ENCODE measurements at regions not wholly inside any gene's neighbourhood (a gene's known extent, or its start where the extent isn't known, plus 50 kb on each side); places are given as distances from the start of the nearest gene placed in this dataset.
A peak's percentile ranks its signal among the peaks of the same experiment; 100 is the strongest.

DNA sequence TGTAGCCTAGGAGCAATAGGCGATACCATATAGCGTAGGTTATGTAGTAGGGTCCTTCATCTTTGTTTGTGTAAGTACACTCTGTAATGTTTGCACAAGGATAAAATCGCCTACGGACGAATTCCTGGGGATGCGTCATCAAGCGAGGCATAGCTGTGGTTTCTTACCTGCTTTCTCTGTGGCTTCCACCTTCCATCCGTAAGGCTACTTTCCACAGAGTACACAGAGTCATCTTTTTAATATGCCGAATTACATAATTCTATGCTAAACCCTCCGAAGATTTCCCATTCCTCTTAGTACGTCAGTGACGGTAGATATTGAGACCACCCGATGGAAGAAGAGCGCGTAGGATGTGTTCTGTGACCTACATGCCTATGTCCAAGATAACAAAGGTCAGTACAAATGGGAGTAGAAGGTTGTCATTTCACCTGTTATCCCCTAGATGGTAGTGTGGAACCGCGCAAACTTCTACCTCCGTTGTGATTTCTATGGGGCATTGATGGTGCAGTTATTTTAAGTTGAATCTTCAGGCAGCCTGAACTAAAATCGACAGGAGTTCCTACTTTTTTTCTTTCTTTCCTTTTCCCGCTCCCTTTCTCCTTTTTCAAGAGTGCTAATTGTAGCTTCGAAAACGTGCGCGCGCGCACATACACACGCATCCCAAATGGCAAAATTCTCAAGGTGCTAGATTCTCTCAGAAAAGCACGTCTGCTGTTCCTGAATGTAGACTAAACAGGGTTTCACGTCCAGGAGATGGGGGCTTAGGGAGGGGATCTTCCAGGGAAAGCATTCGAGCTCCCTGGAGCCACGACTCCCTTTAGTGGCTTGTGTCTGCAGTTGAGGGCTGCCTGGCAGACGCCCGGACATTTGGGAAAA lies 111.7 kb upstream of the MBL2 start:
- peak overlapping the region; percentile 71 for H2AFZ ChIP-seq (ENCODE audit: low read length, unreplicated experiment)
- H3K36me3 ChIP-seq (ENCODE audit: insufficient read depth, low read length), result no peaks in the 10 kb centered on the region
- H3K79me2 ChIP-seq (ENCODE audit: control insufficient read depth, insufficient read depth, low read length, unreplicated experiment), result no peaks in the 10 kb centered on the region
- H3K4me1 ChIP-seq (ENCODE audit: control insufficient read depth, insufficient read depth, low read length, unreplicated experiment), result no peaks in the 10 kb centered on the region
- H3K27me3 ChIP-seq (ENCODE audit: insufficient read depth, low read length), result peaks cover 13% of the 10 kb centered on the region
- H3K4me3 ChIP-seq (ENCODE audit: low read depth, low read length), result peak overlapping the region; percentile 47; the same call in 1 of the 2 replicates
- no peak overlapping the region for H3K27ac ChIP-seq (ENCODE audit: low read depth, low read length)

DNA sequence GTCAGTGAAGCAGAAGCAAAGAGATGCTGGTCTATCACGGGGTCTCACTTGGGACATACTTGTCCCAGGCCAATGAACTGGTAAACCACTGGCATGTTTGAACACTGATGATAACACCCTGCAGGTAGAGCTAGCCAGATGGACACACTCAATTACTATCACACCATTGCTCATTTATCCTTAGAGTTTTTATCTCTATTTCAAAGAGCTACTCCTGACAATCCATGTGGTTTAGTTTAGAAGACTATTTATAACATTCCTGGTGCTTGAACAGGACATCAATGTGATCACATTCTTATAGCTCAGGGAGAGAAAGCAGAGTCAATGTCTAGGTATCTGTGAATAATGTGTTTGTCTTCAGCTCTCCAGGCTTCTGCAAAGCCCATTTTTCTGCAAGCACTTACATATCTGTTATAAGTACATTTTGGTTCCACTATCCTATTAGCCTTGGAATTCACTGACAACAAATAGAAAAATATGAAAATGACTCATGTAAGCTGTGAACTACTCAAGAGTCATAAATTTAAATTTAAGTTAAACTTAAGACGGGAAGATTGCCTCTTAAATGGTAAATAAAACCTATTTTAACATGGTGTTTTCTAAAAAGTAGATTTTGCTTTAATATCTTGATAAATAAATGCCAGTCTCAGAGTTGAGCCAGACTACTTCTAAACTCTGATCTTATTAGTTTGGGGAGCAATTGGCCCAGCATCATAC lies 106.7 kb upstream of the MBL2 start:
- no peaks in the 10 kb centered on the region for H3K79me2 ChIP-seq (ENCODE audit: control insufficient read depth, insufficient read depth, low read length, unreplicated experiment)
- H3K36me3 ChIP-seq (ENCODE audit: insufficient read depth, low read length), result no peaks in the 10 kb centered on the region
- no peaks in the 10 kb centered on the region for H3K4me1 ChIP-seq (ENCODE audit: control insufficient read depth, insufficient read depth, low read length, unreplicated experiment)
- no peak overlapping the region for H2AFZ ChIP-seq (ENCODE audit: low read length, unreplicated experiment)
- H3K4me3 ChIP-seq (ENCODE audit: low read depth, low read length), result no peak overlapping the region
- H3K27me3 ChIP-seq (ENCODE audit: insufficient read depth, low read length), result peaks cover 20% of the 10 kb centered on the region
- H3K27ac ChIP-seq (ENCODE audit: low read depth, low read length), result no peak overlapping the region

DNA sequence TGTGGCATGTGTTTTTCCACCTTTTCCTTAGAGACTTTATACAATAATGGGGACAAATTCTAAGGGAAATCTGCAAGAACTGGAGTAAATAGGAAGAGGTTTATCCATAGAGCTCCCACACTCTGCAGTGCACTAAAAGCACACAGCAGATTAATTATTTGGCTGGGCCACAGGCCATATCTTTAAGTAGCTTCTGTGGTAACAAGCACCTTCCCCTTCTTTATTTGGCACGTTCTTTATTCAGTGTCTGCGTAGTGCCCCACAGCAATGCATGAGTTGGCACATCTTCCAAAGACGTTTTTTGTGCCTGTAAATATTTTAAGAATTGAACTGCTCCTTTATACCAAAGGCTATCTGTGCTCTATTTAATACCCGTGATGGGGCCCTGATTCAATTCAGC lies 104.9 kb upstream of the MBL2 start:
- Histone ChIP-seq H3K36me3 (ENCODE audit: insufficient read depth, low read length) (no peaks in the 10 kb centered on the region), H3K4me1 (ENCODE audit: control insufficient read depth, insufficient read depth, low read length, unreplicated experiment) (no peaks in the 10 kb centered on the region), H3K27ac (ENCODE audit: low read depth, low read length) (no peak overlapping the region), H3K79me2 (ENCODE audit: control insufficient read depth, insufficient read depth, low read length, unreplicated experiment) (no peaks in the 10 kb centered on the region), H3K4me3 (ENCODE audit: low read depth, low read length) (no peak overlapping the region), H2AFZ (ENCODE audit: low read length, unreplicated experiment) (no peak overlapping the region), H3K27me3 (ENCODE audit: insufficient read depth, low read length) (peaks cover 24% of the 10 kb centered on the region)

DNA sequence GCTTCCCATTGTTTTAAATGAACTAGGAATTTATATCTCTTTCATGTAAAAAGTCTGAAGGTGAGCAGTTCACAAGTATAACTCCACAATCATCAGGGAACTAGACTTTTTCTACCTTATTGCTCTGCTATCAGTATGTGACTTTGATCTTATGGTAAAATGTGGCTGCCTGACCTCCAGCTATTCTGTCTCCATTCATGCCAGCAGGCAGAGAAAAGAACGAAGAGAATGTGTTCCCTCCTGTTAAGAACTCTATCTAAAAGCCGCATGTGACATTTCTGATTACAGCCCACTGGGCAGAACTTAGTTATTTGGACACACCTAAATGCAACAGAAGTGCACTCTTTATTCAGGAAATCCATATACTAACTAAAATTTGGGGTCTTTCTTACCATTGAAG lies 102.8 kb upstream of the MBL2 start:
- no peak overlapping the region for H2AFZ ChIP-seq (ENCODE audit: low read length, unreplicated experiment)
- no peak overlapping the region for H3K27ac ChIP-seq (ENCODE audit: low read depth, low read length)
- peaks cover 16% of the 10 kb centered on the region for H3K27me3 ChIP-seq (ENCODE audit: insufficient read depth, low read length)
- no peaks in the 10 kb centered on the region for H3K79me2 ChIP-seq (ENCODE audit: control insufficient read depth, insufficient read depth, low read length, unreplicated experiment)
- no peaks in the 10 kb centered on the region for H3K36me3 ChIP-seq (ENCODE audit: insufficient read depth, low read length)
- H3K4me1 ChIP-seq (ENCODE audit: control insufficient read depth, insufficient read depth, low read length, unreplicated experiment), result no peaks in the 10 kb centered on the region
- no peak overlapping the region for H3K4me3 ChIP-seq (ENCODE audit: low read depth, low read length)

DNA sequence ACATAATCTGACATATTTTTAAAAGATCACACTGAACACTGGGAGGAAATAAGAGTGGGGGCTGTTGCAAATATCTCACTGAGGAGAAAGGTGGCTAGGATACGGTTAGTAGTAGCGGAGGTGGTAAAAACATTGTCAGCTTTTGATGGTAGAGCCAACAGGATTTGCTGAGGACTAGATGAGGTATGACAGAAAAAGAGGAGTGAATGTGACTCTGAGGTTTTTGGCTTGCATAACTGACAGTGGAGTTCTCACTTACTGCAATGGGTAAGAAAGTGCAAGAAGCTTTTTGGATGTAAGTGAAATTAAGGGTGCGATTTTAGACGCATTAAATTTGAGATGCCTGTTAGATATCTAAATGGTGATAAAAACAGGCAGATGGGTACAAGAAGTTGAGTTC lies 102.0 kb upstream of the MBL2 start:
- no peak overlapping the region for H2AFZ ChIP-seq (ENCODE audit: low read length, unreplicated experiment)
- no peaks in the 10 kb centered on the region for H3K36me3 ChIP-seq (ENCODE audit: insufficient read depth, low read length)

DNA sequence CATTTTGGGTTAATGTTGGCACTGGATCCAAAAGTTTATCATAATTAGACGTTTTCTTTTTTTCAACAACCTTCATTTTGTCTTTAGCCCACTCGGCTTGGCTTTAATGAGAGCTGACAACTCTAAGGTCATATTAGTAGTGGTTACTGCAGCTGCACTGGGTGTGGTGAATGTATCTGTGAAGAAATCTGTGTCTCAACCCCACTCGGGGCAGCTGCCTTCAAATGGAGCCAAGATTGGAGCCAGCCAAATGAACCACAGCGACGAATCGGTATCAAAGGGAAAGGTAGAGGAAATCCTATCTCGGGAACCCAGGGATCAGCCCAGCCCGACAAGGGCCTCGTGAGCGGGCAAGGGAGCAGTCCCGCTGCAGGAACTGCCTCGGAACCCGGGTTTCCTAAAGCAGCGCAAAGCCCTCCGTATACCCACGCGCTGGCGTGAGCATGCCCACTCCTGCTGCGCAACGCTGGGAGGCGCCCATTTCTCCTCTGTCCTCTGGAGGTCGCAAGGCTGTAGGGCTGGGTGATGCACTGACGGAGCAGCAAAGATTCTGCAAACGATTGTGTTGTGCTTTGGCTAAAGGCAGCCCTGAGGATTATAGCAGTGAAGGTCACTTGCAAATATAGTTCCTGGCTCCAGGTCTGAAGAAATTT lies 98.7 kb upstream of the MBL2 start:
- peaks cover 11% of the 10 kb centered on the region; the same call in 1 of the 2 replicates for H3K27me3 ChIP-seq (ENCODE audit: insufficient read depth, low read length)
- no peak overlapping the region for H3K27ac ChIP-seq (ENCODE audit: low read depth, low read length)
- no peak overlapping the region for H2AFZ ChIP-seq (ENCODE audit: low read length, unreplicated experiment)
- H3K79me2 ChIP-seq (ENCODE audit: control insufficient read depth, insufficient read depth, low read length, unreplicated experiment), result no peaks in the 10 kb centered on the region
- H3K36me3 ChIP-seq (ENCODE audit: insufficient read depth, low read length), result no peaks in the 10 kb centered on the region
- H3K4me3 ChIP-seq (ENCODE audit: low read depth, low read length), result no peak overlapping the region
- no peaks in the 10 kb centered on the region for H3K4me1 ChIP-seq (ENCODE audit: control insufficient read depth, insufficient read depth, low read length, unreplicated experiment)

More for the DNA sequence above, 102.0 kb upstream of the MBL2 start:
- Histone ChIP-seq H3K27ac (ENCODE audit: low read depth, low read length) (no peak overlapping the region), H3K79me2 (ENCODE audit: control insufficient read depth, insufficient read depth, low read length, unreplicated experiment) (no peaks in the 10 kb centered on the region), H3K27me3 (ENCODE audit: insufficient read depth, low read length) (peaks cover 14% of the 10 kb centered on the region), H3K4me1 (ENCODE audit: control insufficient read depth, insufficient read depth, low read length, unreplicated experiment) (no peaks in the 10 kb centered on the region), H3K4me3 (ENCODE audit: low read depth, low read length) (no peak overlapping the region)

DNA sequence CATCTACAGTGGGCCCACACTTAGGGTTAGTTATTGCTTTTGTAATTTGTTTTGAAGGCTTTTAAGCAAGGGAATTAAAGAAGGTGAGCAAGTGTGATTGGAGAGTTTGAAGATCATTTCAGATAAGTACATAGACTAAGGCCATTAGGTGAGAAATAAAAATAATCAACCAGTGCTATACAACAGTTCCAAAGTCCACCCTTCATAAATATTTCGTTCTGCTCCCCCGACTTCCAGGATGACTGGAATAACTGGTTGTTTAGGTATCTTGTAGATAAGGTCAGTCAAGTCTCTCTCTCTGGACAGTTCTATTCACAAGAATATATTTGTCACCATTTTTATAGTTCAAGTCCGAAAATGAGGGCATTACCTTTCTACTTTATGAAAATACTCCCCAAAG lies 98.0 kb upstream of the MBL2 start:
- peaks cover 11% of the 10 kb centered on the region; the same call in 1 of the 2 replicates for H3K27me3 ChIP-seq (ENCODE audit: insufficient read depth, low read length)
- no peak overlapping the region for H3K27ac ChIP-seq (ENCODE audit: low read depth, low read length)
- H3K4me1 ChIP-seq (ENCODE audit: control insufficient read depth, insufficient read depth, low read length, unreplicated experiment), result no peaks in the 10 kb centered on the region
- H3K4me3 ChIP-seq (ENCODE audit: low read depth, low read length), result no peak overlapping the region
- H2AFZ ChIP-seq (ENCODE audit: low read length, unreplicated experiment), result no peak overlapping the region
- no peaks in the 10 kb centered on the region for H3K79me2 ChIP-seq (ENCODE audit: control insufficient read depth, insufficient read depth, low read length, unreplicated experiment)
- H3K36me3 ChIP-seq (ENCODE audit: insufficient read depth, low read length), result no peaks in the 10 kb centered on the region

DNA sequence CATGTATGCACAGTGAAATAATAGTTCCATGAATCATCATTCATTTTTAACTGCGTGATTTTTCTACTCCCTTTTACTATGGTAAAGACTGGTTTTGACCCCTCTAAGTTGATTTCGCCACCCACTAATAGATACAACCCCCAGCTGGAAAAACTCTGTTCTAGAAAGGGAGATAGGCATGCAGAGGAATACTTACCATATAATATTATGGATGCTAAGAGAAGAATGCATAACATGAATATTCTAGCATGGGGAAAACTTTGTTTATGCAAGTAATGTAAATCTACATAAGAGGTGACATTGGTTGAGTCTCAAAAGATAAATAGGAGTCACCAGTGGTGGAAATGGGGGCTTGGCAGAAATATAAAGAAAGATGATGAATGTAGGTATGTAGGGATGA lies 97.3 kb upstream of the MBL2 start:
- Histone ChIP-seq H3K4me1 (ENCODE audit: control insufficient read depth, insufficient read depth, low read length, unreplicated experiment) (no peaks in the 10 kb centered on the region), H3K27ac (ENCODE audit: low read depth, low read length) (no peak overlapping the region), H3K79me2 (ENCODE audit: control insufficient read depth, insufficient read depth, low read length, unreplicated experiment) (no peaks in the 10 kb centered on the region), H3K4me3 (ENCODE audit: low read depth, low read length) (no peak overlapping the region), H3K27me3 (ENCODE audit: insufficient read depth, low read length) (peaks cover 7% of the 10 kb centered on the region; the same call in 1 of the 2 replicates), H2AFZ (ENCODE audit: low read length, unreplicated experiment) (no peak overlapping the region), H3K36me3 (ENCODE audit: insufficient read depth, low read length) (no peaks in the 10 kb centered on the region)

DNA sequence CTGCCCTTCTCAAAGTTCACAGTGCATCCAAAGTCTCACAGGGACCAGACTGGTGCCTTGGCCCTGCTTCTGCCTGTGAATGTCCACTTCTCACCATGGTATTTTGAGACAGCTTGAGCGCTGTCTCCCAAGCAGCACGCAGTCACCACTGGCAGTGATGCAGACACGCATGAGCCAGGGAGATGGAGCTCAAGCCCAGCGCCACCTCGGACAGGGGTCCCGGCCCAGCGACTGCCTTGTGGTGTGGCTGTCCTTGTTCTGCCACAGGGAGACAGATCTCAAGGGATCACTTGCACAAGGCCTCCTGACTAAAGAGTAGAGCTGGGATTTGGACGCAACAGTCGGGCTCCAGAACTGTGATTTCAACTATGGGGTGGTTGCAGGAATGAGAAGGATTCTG lies 92.6 kb upstream of the MBL2 start:
- no peak overlapping the region for H3K4me3 ChIP-seq (ENCODE audit: low read depth, low read length)
- H2AFZ ChIP-seq (ENCODE audit: low read length, unreplicated experiment), result no peak overlapping the region
- H3K27me3 ChIP-seq (ENCODE audit: insufficient read depth, low read length), result no peaks in the 10 kb centered on the region
- no peaks in the 10 kb centered on the region for H3K36me3 ChIP-seq (ENCODE audit: insufficient read depth, low read length)
- no peaks in the 10 kb centered on the region for H3K4me1 ChIP-seq (ENCODE audit: control insufficient read depth, insufficient read depth, low read length, unreplicated experiment)
- H3K79me2 ChIP-seq (ENCODE audit: control insufficient read depth, insufficient read depth, low read length, unreplicated experiment), result no peaks in the 10 kb centered on the region
- no peak overlapping the region for H3K27ac ChIP-seq (ENCODE audit: low read depth, low read length)

DNA sequence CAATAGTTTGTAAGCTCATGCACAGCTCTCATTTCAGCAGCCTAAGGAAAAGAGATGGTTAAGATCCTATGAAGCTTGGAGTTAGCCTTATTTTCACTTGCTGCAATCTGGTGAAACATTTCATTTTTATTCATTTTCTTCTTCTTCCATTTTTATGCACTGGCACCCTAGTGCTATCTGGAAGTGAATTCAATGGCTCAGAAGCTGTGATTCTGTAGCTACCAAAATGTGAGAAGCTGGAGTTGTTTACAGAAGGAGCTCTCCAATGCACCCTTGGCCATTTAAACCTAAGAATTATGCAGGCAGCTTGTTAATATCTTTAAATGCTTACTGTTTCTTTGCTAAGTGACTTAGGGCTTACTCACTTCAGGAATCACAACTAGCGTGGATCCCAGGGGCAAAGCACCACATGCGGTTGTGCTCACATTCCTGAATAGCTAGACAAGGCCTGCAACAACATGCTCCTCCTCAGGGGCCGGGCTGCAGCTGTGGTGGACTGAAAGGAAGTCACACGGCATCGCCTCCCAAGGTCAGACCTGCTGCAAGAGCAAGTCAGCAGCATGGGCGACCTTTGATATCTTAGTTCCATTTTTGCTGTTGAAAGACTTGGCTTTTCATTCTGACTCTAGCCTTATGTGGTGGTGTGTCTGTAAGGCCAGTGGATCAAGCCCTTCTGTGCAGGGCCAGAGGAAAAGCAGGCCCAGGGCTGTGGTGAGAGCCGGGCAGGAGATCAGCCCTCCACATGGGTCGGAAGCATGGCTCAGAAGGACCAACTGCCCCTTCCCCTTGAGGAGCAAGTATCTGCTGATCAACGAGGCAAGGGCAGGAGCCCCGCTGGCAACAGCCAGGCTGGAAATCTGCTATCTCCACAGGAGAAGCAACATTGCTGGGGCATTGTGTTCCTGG lies 91.9 kb upstream of the MBL2 start:
- Histone ChIP-seq H2AFZ (ENCODE audit: low read length, unreplicated experiment) (no peak overlapping the region), H3K4me3 (ENCODE audit: low read depth, low read length) (no peak overlapping the region), H3K27ac (ENCODE audit: low read depth, low read length) (no peak overlapping the region), H3K27me3 (ENCODE audit: insufficient read depth, low read length) (no peaks in the 10 kb centered on the region), H3K4me1 (ENCODE audit: control insufficient read depth, insufficient read depth, low read length, unreplicated experiment) (no peaks in the 10 kb centered on the region), H3K36me3 (ENCODE audit: insufficient read depth, low read length) (no peaks in the 10 kb centered on the region), H3K79me2 (ENCODE audit: control insufficient read depth, insufficient read depth, low read length, unreplicated experiment) (no peaks in the 10 kb centered on the region)

Data from ACC112 (cell line).